Tibial nerve (tissue), 3 donors: ENCODE measurements at regions not wholly inside any gene's neighbourhood (a gene's known extent, or its start where the extent isn't known, plus 50 kb on each side); places are given as distances from the start of the nearest gene placed in this dataset.

Source experiments
- POLR2A ChIP-seq, 2 donors: fragments of 450-650 bp; IDR thresholded peaks; one replicate each; pipeline ENCODE4 v1.6.1; 2017; ENCODE audit warnings: antibody characterized with exemption in 2 of 2, mild to moderate bottlenecking in 2 of 2, moderate library complexity in 2 of 2
- TF ChIP-seq, protein P1 (sequence below), 5 experiments: fragments of 200-600 bp in 3 of 5; fragments of 450-650 bp in 2 of 5; sonication (generic) in 3 of 5; IDR thresholded peaks; one replicate each; pipeline ENCODE4 v1.5.1; 2016 to 2019; ENCODE audit warnings: antibody characterized with exemption in 5 of 5, mild to moderate bottlenecking in 3 of 5, moderate library complexity in 2 of 5

DNA sequence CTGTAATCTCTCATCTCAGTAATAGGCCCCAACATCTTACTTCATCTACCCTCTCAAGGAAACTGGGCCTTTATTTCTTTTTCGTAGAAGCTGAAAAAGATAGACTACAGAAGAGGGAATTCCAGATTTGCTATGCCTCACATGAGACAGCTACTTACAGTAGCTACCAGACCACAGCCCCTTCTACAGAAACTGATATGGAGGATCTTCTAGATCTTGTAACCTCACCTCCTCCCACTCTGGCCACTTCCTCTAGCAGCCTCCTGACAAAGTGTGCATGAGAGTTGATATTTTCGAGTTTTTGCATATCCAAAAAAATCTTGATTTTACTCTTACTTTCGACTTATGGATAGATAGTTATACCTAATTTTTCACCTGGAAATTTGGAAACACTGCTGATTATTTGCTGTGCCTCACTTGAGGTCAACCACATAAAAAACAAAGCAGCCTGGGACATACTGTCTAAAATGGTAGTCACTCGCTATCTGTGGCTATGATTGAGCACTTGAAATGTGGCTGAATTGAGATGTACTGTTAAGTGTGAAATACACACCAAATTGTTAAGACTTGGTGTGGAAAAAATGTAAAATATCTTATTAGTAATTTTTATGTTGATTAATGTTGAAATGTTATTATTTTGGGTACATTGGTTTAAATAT, 86.3 kb upstream of the NID2 start:
- TF ChIP-seq, protein P1, sequence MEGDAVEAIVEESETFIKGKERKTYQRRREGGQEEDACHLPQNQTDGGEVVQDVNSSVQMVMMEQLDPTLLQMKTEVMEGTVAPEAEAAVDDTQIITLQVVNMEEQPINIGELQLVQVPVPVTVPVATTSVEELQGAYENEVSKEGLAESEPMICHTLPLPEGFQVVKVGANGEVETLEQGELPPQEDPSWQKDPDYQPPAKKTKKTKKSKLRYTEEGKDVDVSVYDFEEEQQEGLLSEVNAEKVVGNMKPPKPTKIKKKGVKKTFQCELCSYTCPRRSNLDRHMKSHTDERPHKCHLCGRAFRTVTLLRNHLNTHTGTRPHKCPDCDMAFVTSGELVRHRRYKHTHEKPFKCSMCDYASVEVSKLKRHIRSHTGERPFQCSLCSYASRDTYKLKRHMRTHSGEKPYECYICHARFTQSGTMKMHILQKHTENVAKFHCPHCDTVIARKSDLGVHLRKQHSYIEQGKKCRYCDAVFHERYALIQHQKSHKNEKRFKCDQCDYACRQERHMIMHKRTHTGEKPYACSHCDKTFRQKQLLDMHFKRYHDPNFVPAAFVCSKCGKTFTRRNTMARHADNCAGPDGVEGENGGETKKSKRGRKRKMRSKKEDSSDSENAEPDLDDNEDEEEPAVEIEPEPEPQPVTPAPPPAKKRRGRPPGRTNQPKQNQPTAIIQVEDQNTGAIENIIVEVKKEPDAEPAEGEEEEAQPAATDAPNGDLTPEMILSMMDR (IDR thresholded peaks at IDR 0.05) = no peak
- TF ChIP-seq POLR2A (IDR thresholded peaks at IDR 0.05) = no peak
